Parathyroid adenoma (tissue), 2 donors: ENCODE measurements at regions not wholly inside any gene's neighbourhood (a gene's known extent, or its start where the extent isn't known, plus 50 kb on each side); places are given as distances from the start of the nearest gene placed in this dataset.

Experiments used
- H2AFZ ChIP-seq: fragments of 300-600 bp; sonication (generic); one replicate; pipeline ENCODE4 v1.7.0; 2017; ENCODE audit warnings: antibody characterized with exemption, mild to moderate bottlenecking
- H3K27ac ChIP-seq: fragments of 300-600 bp; sonication (generic); one replicate; pipeline ENCODE4 v1.7.0; 2017
- H3K27me3 ChIP-seq: fragments of 300-600 bp; sonication (generic); one replicate; pipeline ENCODE4 v1.7.0; 2017; ENCODE audit warnings: low read length; ENCODE audit not compliant: control insufficient read depth, insufficient read depth
- H3K36me3 ChIP-seq: fragments of 300-600 bp; sonication (generic); one replicate; pipeline ENCODE4 v1.7.0; 2017; ENCODE audit warnings: low read length; ENCODE audit not compliant: control insufficient read depth, insufficient read depth
- H3K4me1 ChIP-seq: fragments of 300-600 bp; sonication (generic); one replicate; pipeline ENCODE4 v1.7.0; 2017; ENCODE audit warnings: control low read depth
- H3K4me2 ChIP-seq: fragments of 300-600 bp; sonication (generic); one replicate; pipeline ENCODE4 v1.7.0; 2017; ENCODE audit warnings: low read length
- H3K4me3 ChIP-seq: fragments of 300-600 bp; sonication (generic); one replicate; pipeline ENCODE4 v1.7.0; 2017; ENCODE audit warnings: low read depth, low read length
- H3K79me2 ChIP-seq: fragments of 300-600 bp; sonication (generic); one replicate; pipeline ENCODE4 v1.7.0; 2017; ENCODE audit warnings: control low read depth
- H3K9ac ChIP-seq: fragments of 300-600 bp; sonication (generic); one replicate; pipeline ENCODE4 v1.7.0; 2017; ENCODE audit warnings: mild to moderate bottlenecking
- H3K9me3 ChIP-seq: fragments of 300-600 bp; sonication (generic); one replicate; pipeline ENCODE4 v1.7.0; 2017; ENCODE audit warnings: low read length; ENCODE audit not compliant: control insufficient read depth
- TF ChIP-seq, protein P1 (sequence below): fragments of 300-600 bp; sonication (generic); IDR thresholded peaks from one replicate; pipeline ENCODE4 v1.7.0; 2017; ENCODE audit warnings: antibody characterized with exemption, mild to moderate bottlenecking
- donor health status: primary hyperparathyroidism.

DNA sequence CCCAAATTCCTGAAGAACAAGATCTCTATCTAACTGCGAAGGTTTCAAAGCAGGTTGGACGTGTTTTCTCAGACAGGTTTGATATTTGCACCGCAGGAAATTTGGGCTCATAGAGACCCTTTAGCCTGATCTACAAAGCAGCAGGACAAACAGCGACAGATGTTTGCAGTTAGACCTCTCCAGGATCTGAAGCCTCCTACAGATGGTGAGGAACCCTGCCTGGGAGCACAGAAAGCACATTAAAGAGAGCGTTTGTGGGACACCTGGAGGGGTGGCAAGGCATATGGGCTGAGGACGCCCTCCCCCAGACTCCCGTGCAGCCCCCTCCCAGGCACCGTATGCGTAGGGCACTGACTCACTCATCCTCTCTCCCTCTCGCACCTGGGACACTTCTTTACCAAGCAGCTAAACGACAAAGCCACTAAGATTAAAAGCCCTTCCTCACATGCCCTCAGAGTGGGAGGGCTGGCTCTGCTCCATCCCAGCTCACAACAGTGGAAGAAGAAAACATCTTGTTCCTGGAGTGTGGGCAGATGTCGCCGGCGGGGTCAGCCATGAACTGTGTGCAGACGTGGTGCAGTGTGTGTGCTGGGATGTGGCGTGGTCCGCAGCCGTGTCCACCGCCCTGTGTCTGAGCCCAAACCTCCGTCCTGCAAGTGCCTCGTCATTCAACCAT is 249.7 kb upstream of the AFDN start:
- H3K27me3 ChIP-seq, result no peaks in the 10 kb centered on the region
- no peak overlapping the region for H3K27ac ChIP-seq
- H3K9ac ChIP-seq, result no peak overlapping the region
- H3K9me3 ChIP-seq, result no peaks in the 10 kb centered on the region
- H3K4me2 ChIP-seq, result no peak overlapping the region
- no peaks in the 10 kb centered on the region for H3K36me3 ChIP-seq
- H3K4me3 ChIP-seq, result no peak overlapping the region
- H3K79me2 ChIP-seq, result no peaks in the 10 kb centered on the region
- no peak overlapping the region for H2AFZ ChIP-seq
- no peaks in the 10 kb centered on the region for H3K4me1 ChIP-seq
- TF ChIP-seq, protein P1, sequence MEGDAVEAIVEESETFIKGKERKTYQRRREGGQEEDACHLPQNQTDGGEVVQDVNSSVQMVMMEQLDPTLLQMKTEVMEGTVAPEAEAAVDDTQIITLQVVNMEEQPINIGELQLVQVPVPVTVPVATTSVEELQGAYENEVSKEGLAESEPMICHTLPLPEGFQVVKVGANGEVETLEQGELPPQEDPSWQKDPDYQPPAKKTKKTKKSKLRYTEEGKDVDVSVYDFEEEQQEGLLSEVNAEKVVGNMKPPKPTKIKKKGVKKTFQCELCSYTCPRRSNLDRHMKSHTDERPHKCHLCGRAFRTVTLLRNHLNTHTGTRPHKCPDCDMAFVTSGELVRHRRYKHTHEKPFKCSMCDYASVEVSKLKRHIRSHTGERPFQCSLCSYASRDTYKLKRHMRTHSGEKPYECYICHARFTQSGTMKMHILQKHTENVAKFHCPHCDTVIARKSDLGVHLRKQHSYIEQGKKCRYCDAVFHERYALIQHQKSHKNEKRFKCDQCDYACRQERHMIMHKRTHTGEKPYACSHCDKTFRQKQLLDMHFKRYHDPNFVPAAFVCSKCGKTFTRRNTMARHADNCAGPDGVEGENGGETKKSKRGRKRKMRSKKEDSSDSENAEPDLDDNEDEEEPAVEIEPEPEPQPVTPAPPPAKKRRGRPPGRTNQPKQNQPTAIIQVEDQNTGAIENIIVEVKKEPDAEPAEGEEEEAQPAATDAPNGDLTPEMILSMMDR, result no peak

DNA sequence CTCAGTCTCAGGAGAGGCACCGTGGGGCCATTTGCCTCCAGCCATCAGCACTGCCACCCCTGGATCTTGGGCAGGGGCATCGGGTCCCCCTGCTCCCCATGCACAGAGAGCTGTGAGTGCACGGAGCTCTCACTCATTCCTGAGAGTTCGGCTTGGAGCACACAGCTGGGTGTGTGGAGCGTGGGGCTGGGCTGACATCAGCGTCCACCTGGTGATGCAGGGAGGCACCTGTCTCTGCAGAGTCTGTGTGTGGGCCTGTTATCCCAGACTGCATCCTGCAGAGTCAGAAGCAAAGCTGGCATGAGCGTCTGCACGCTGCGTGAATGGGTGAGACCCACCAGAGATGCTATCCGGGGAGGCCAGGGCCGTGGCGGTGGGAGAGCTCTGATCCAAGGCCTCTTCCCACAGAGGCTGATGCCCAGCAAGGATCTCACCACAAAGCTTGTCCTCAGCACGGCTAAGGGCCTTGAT is 248.8 kb upstream of the AFDN start:
- Histone ChIP-seq H3K4me3 (no peak overlapping the region), H3K27me3 (no peaks in the 10 kb centered on the region), H2AFZ (no peak overlapping the region), H3K4me1 (no peaks in the 10 kb centered on the region), H3K27ac (no peak overlapping the region), H3K79me2 (no peaks in the 10 kb centered on the region), H3K36me3 (no peaks in the 10 kb centered on the region), H3K9ac (no peak overlapping the region), H3K9me3 (no peaks in the 10 kb centered on the region), H3K4me2 (no peak overlapping the region)
- TF ChIP-seq, protein P1, result no peak

DNA sequence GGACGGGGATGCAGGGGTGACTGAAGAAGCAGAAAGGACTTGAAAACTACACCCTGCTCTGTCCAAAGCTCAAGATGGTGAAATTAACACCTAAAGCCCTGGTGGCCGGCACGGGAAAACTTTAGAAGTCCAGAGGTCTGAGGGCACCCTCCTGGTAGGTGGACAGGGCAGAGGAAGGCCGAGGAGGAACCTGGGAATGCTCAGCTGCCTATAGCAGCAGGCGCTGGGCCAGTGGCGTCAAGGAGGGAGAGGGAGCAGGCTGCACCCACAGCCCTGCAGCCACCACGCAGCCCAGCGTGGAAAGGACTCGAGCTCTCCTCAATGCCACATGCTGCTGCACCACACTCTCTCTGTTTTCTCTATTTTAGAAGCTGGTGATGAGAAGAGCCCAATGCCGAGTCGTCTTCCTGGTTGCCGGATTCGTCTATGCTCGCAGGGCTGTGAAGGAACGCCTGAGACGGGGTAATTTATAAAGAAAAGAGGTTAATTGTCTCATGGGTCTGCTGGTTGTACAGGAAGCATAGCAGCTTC is 248.3 kb upstream of the AFDN start:
- H3K79me2 ChIP-seq, result no peaks in the 10 kb centered on the region
- no peak overlapping the region for H3K4me2 ChIP-seq
- TF ChIP-seq, protein P1, result no peak
- no peaks in the 10 kb centered on the region for H3K4me1 ChIP-seq
- H3K9me3 ChIP-seq, result no peaks in the 10 kb centered on the region
- no peak overlapping the region for H2AFZ ChIP-seq
- no peak overlapping the region for H3K9ac ChIP-seq
- H3K27me3 ChIP-seq, result no peaks in the 10 kb centered on the region
- no peaks in the 10 kb centered on the region for H3K36me3 ChIP-seq
- H3K4me3 ChIP-seq, result no peak overlapping the region
- no peak overlapping the region for H3K27ac ChIP-seq

DNA sequence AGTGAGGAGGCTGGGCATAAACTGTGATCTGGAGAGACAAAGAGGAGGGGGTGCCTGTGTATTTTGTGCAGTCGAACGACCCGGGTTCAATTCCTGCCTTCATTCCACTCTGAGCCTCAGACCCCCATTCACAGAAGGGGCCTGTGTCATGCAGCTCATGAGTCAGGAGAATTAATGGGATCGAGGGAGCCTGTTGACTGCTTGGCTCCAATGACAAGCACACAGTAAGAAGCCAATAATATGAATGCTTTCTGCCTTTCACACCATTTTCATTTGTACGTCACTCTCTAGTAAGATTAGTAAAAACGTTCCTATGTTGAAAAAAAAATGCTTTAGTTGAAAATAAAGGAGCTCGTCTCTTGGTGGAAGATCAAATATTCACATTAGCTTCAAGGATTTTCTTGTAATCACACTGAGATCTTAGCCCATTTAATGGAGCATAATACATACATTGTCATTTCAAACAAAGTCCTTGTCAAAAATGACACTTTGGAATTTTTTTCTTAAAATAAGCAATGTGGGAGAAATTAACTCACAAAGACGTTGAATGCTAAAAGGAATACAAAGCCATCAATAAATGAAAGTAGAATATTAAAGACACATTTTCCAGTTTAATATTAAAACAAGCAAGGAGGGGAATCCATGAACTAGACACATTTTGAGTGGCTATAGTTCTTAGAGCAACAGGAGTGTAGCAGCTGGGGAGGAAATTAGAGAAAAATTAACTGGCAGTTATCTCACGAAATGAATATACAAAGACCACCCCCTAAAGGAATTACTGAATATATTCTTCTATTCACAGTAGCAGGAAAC is 246.7 kb upstream of the AFDN start:
- Histone ChIP-seq H2AFZ (no peak overlapping the region), H3K9me3 (no peaks in the 10 kb centered on the region), H3K4me3 (no peak overlapping the region), H3K79me2 (no peaks in the 10 kb centered on the region), H3K4me1 (no peaks in the 10 kb centered on the region), H3K36me3 (no peaks in the 10 kb centered on the region), H3K4me2 (no peak overlapping the region), H3K27me3 (no peaks in the 10 kb centered on the region), H3K27ac (no peak overlapping the region), H3K9ac (no peak overlapping the region)
- TF ChIP-seq, protein P1, result no peak
